GM12878 (cell line): ENCODE measurements at regions not wholly inside any gene's neighbourhood (a gene's known extent, or its start where the extent isn't known, plus 50 kb on each side); places are given as distances from the start of the nearest gene placed in this dataset.

Source experiments
- ATAC-seq: fragments of 200-7000 bp; cut with Tn5 transposase; 3 replicates; pipeline ENCODE4 v1.9.1; 2020; ENCODE audit warnings: mild to moderate bottlenecking, moderate library complexity
- BruUV-seq: library from RNA; stranded (reverse); fragments of 400-500 nt; replicated peaks from 2 replicates; lab custom pipeline; 2021; lab: Mats Ljungman, UMichigan
- CTCF ChIA-PET: fragments of 300-600 bp; sonication (Branson Sonifier 250); formaldehyde crosslinking; extraction: SDS; loops from one replicate; lab custom pipeline; 2021; ENCODE audit warnings: inconsistent platforms; lab: Yijun Ruan, JAX
- POLR2A ChIA-PET: fragments of 350-600 bp; formaldehyde crosslinking; extraction: SDS; loops from one replicate; lab custom pipeline; 2021; ENCODE audit warnings: inconsistent platforms; lab: Charles Lee
- RAD21 ChIA-PET: fragments of 300-600 bp; sonication (Branson Sonifier 250); formaldehyde crosslinking; loops from one replicate; lab custom pipeline; 2023; ENCODE audit warnings: antibody characterized with exemption; ENCODE audit not compliant: unreplicated experiment; lab: Charles Lee
- SMC1A ChIA-PET: fragments of 300-600 bp; sonication (Branson Sonifier 250); formaldehyde crosslinking; loops from one replicate; lab custom pipeline; 2023; ENCODE audit not compliant: unreplicated experiment, uncharacterized antibody; lab: Charles Lee
- DNase-seq: peaks from one replicate; pipeline ENCODE4 v3.0.0-alpha.2; 2011; ENCODE audit warnings: low read depth, low spot score
- FAIRE-seq: peaks from 3 replicates; lab custom pipeline; 2011; peaks lifted over from hg19 to GRCh38; lab: Jason Lieb, UNC
- H2AFZ ChIP-seq: 2 replicates; pipeline ENCODE4 v1.6.0; 2011; ENCODE audit warnings: low read depth, low read length, control low read depth; ENCODE audit not compliant: control insufficient read depth
- H3K27ac ChIP-seq: 2 replicates; pipeline ENCODE4 v1.5.1; 2011; ENCODE audit warnings: control low read depth; ENCODE audit not compliant: control insufficient read depth, insufficient read depth
- H3K27me3 ChIP-seq, 2 experiments: replicated peaks in 1 of 2; 2 replicates each; pipeline versions ENCODE4 v1.6.0 to v1.6.1; 2011; ENCODE audit warnings: low read length in 1 of 2; ENCODE audit not compliant: control insufficient read depth in 2 of 2, insufficient read depth in 2 of 2
- H3K36me3 ChIP-seq, 2 experiments: 2 replicates each; pipeline ENCODE4 v1.5.1; 2011; ENCODE audit warnings: low read length in 1 of 2; ENCODE audit not compliant: control insufficient read depth in 2 of 2, insufficient read depth in 2 of 2
- H3K4me1 ChIP-seq: 2 replicates; pipeline ENCODE4 v1.6.1; 2011; ENCODE audit warnings: mild to moderate bottlenecking, low read length, moderate library complexity, mixed read lengths; ENCODE audit not compliant: control insufficient read depth, insufficient read depth
- H3K4me2 ChIP-seq: 2 replicates; pipeline ENCODE4 v1.6.0; 2011; ENCODE audit warnings: control low read depth; ENCODE audit not compliant: control insufficient read depth, insufficient read depth
- H3K4me3 ChIP-seq: fragments of 200-600 bp; sonication (generic); 2 replicates; pipeline ENCODE4 v1.5.1; 2016
- H3K79me2 ChIP-seq: 2 replicates; pipeline ENCODE4 v1.6.0; 2011; ENCODE audit warnings: low read length; ENCODE audit not compliant: control insufficient read depth, insufficient read depth
- H3K9ac ChIP-seq: 2 replicates; pipeline ENCODE4 v1.8.0; 2011; ENCODE audit warnings: low read length, control low read depth, mixed read lengths; ENCODE audit not compliant: control insufficient read depth, insufficient read depth
- H3K9me3 ChIP-seq: replicated peaks from 3 replicates; pipeline ENCODE4 v1.5.1; 2011; ENCODE audit warnings: mild to moderate bottlenecking, low read length; ENCODE audit not compliant: control insufficient read depth, insufficient read depth
- H4K20me1 ChIP-seq: 2 replicates; pipeline ENCODE4 v1.6.0; 2011; ENCODE audit not compliant: control insufficient read depth, insufficient read depth
- BMI1 ChIP-seq: fragments of 450-650 bp; IDR thresholded peaks from 2 replicates; pipeline ENCODE4 v1.6.1; 2016; ENCODE audit warnings: mild to moderate bottlenecking, moderate library complexity, borderline replicate concordance
- CTCF ChIP-seq, 3 experiments: IDR thresholded peaks in 2 of 3; conservative IDR thresholded peaks in 1 of 3; 2 replicates each; pipeline ENCODE4 v1.5.1; 2011; ENCODE audit warnings: low read depth in 3 of 3, low read length in 3 of 3, mild to moderate bottlenecking in 3 of 3, control low read depth in 2 of 3, moderate library complexity in 2 of 3, inconsistent platforms in 1 of 3, mixed read lengths in 1 of 3; ENCODE audit not compliant: control insufficient read depth in 2 of 3, insufficient read depth in 1 of 3; ENCODE audit errors: extremely low read depth in 1 of 3
- EZH2 ChIP-seq: IDR thresholded peaks from 2 replicates; pipeline ENCODE4 v1.6.1; 2012; ENCODE audit warnings: low read depth, mild to moderate bottlenecking, control low read depth, inconsistent platforms, low read length, borderline replicate concordance; ENCODE audit not compliant: control insufficient read depth
- NFYA ChIP-seq: IDR thresholded peaks from 2 replicates; pipeline ENCODE4 v1.6.1; 2011; ENCODE audit warnings: low read depth, mild to moderate bottlenecking, low read length, improper control_type of control experiment, borderline replicate concordance
- TCF3 ChIP-seq: IDR thresholded peaks from 2 replicates; pipeline ENCODE4 v1.6.1; 2012; ENCODE audit warnings: low read depth, mild to moderate bottlenecking, low read length, borderline replicate concordance; ENCODE audit not compliant: insufficient read depth
- TCF7 ChIP-seq: IDR thresholded peaks from 2 replicates; pipeline ENCODE4 v1.6.1; 2014; ENCODE audit warnings: antibody characterized with exemption, borderline replicate concordance
- ZNF274 ChIP-seq: IDR thresholded peaks from one replicate; pipeline ENCODE4 v1.8.0; 2011; ENCODE audit not compliant: insufficient read length, insufficient read depth
- WGBS: methylation state at CpG from one replicate; pipeline ENCODE4 v1.1.6; 2016; ENCODE audit warnings: low lambda C conversion rate; ENCODE audit not compliant: insufficient replicate concordance, insufficient coverage; ENCODE audit errors: missing lambda C conversion rate; 5-methylcytosine and 5-hydroxymethylcytosine counted together
- in situ Hi-C: fragments of 300-500 bp; cut with MboI; formaldehyde crosslinking; loops from 9 replicates; pipeline ENCODE4 v1.14.3; 2018; ENCODE audit warnings: mixed read lengths
- intact Hi-C: fragments of 100-400 bp; cut with micrococcal nuclease; formaldehyde crosslinking; loops from one replicate; pipeline ENCODE4 v1.14.2; 2022; ENCODE audit not compliant: unreplicated experiment
- TF ChIP-seq, protein P1 (sequence below): fragments of 150-350 bp; IDR thresholded peaks from 2 replicates; pipeline ENCODE4 v1.6.1; 2014; ENCODE audit warnings: mild to moderate bottlenecking, low read depth, low read length

DNA sequence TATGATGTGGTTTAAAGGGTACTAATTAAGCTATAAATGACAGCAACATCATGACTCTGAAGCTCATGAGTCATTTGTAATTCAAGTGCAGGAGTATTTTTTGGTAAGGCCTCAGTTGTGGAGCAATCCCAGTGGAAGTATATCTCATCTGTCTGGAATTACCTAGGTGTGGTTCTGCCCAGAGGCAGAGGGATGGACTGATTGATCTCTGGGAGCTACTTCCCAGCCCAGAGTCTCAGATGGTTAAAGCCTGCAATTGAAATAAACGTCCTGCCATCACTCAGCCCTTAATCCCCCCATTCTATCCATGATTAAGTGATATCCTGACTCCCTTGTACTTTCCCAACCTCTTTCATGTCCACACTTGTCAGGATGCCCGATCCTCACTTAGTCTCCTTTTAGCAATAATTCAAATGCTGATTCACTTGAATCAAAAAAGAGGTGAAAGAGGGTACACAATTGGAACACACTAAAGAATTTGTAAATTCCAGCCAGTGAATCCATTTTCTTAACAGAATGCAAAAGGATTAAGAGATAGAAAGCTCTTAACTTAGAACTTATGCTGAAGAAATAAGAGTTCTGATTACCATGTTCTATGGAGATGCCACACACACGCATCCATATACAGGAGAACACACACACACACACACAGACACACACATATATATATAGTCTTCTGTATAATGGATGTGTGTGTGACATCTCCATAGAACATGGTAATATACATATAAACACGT is 664.4 kb downstream of the NYAP2 start:
- BruUV-seq: no TSS peak
- no peaks in the 10 kb centered on the region for H3K79me2 ChIP-seq
- intact Hi-C loops: no loop called here
- H3K4me1 ChIP-seq: no peaks in the 10 kb centered on the region
- H3K36me3 ChIP-seq: no peaks in the 10 kb centered on the region
- WGBS: 31% methylated on average over 4 of the region's 4 CpGs
- DNase-seq: no peak
- ChIA-PET POLR2A (no interaction called here), RAD21 (no interaction called here), CTCF (no interaction called here), SMC1A (no interaction called here)
- H3K27ac ChIP-seq: no peak overlapping the region
- no peak overlapping the region for H3K4me2 ChIP-seq
- in situ Hi-C loops: no loop called here
- H3K27me3 ChIP-seq: no peaks in the 10 kb centered on the region
- H4K20me1 ChIP-seq: no peaks in the 10 kb centered on the region
- no peak for FAIRE-seq
- H3K9ac ChIP-seq: no peak overlapping the region
- no peak overlapping the region for H3K4me3 ChIP-seq
- TF ChIP-seq ZNF274 (no peak), EZH2 (no peak), BMI1 (no peak), TCF7 (no peak), TCF3 (no peak), NFYA (no peak), CTCF (IDR thresholded peaks at IDR 0.05 in 2 of 3, conservative IDR thresholded peaks at IDR 0.05 in 1 of 3; ENCODE audit: control insufficient read depth in 2 of 3, extremely low read depth in 1 of 3, insufficient read depth in 1 of 3, low read depth in 3 of 3, low read length in 3 of 3) (no peak)
- TF ChIP-seq, protein P1, sequence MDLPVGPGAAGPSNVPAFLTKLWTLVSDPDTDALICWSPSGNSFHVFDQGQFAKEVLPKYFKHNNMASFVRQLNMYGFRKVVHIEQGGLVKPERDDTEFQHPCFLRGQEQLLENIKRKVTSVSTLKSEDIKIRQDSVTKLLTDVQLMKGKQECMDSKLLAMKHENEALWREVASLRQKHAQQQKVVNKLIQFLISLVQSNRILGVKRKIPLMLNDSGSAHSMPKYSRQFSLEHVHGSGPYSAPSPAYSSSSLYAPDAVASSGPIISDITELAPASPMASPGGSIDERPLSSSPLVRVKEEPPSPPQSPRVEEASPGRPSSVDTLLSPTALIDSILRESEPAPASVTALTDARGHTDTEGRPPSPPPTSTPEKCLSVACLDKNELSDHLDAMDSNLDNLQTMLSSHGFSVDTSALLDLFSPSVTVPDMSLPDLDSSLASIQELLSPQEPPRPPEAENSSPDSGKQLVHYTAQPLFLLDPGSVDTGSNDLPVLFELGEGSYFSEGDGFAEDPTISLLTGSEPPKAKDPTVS: no peak
- H3K9me3 ChIP-seq: no peaks in the 10 kb centered on the region
- no peak for ATAC-seq
- H2AFZ ChIP-seq: no peak overlapping the region
